Transverse colon (tissue), 4 donors: ENCODE measurements at regions not wholly inside any gene's neighbourhood (a gene's known extent, or its start where the extent isn't known, plus 50 kb on each side); places are given as distances from the start of the nearest gene placed in this dataset.

Experiments used
- EP300 ChIP-seq: sonication (generic); formaldehyde crosslinking; IDR thresholded peaks from one replicate; pipeline ENCODE4 v1.6.1; 2017; ENCODE audit warnings: antibody characterized with exemption, low read depth
- POLR2A ChIP-seq: fragments of 450-650 bp; IDR thresholded peaks from one replicate; pipeline ENCODE4 v1.6.1; 2016; ENCODE audit warnings: antibody characterized with exemption, mild to moderate bottlenecking, moderate library complexity
- POLR2AphosphoS5 ChIP-seq, 3 donors: sonication (generic); formaldehyde crosslinking; IDR thresholded peaks; one replicate each; pipeline ENCODE4 v1.6.1; 2016; ENCODE audit warnings: antibody characterized with exemption in 3 of 3
- TF ChIP-seq, protein P1 (sequence below), 5 experiments: fragments of 200-600 bp in 3 of 5; fragments of 450-650 bp in 2 of 5; sonication (generic) in 3 of 5; IDR thresholded peaks; 1 replicate in 2 of 5; 2 replicates in 3 of 5; pipeline ENCODE4 v1.5.1; 2016 to 2017; ENCODE audit warnings: antibody characterized with exemption in 5 of 5, inconsistent platforms in 3 of 5, mild to moderate bottlenecking in 2 of 5, moderate library complexity in 1 of 5

DNA sequence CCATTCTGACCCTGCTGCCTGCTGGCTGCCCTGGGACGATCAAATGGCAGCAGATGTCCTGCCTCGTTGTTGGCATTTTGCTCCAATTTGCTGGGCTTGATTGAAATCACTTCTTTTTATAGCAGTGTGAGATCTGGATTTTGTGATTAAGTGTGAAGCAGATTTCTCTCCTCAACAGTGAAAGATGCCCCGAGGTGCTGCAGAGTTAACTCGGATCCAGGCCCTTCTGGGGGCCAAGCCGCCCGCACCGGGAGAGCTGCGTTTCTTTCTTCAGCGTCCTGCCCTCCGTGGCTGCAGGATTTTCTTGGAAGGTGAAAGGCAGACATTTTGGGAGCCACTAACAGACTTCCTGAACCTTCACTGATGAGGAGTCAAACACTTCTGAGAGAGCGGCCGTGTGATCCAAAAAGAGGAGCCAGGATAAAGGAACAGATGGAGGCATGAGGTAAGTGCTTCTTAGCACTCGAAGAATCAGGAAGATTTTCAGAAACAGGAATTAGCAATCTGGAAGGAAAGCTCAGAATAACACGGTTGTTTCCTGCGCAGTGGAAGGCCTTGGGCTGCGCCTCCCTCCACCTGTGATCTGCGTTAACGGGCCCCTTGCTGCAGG, 139.5 kb upstream of the AFDN start:
- TF ChIP-seq, protein P1, sequence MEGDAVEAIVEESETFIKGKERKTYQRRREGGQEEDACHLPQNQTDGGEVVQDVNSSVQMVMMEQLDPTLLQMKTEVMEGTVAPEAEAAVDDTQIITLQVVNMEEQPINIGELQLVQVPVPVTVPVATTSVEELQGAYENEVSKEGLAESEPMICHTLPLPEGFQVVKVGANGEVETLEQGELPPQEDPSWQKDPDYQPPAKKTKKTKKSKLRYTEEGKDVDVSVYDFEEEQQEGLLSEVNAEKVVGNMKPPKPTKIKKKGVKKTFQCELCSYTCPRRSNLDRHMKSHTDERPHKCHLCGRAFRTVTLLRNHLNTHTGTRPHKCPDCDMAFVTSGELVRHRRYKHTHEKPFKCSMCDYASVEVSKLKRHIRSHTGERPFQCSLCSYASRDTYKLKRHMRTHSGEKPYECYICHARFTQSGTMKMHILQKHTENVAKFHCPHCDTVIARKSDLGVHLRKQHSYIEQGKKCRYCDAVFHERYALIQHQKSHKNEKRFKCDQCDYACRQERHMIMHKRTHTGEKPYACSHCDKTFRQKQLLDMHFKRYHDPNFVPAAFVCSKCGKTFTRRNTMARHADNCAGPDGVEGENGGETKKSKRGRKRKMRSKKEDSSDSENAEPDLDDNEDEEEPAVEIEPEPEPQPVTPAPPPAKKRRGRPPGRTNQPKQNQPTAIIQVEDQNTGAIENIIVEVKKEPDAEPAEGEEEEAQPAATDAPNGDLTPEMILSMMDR (IDR thresholded peaks at IDR 0.05), result no peak
- TF ChIP-seq POLR2AphosphoS5 (IDR thresholded peaks at IDR 0.05), result no peak
- TF ChIP-seq POLR2A, result no peak
- no peak for TF ChIP-seq EP300
